HUES48 (cell line): ENCODE measurements at regions not wholly inside any gene's neighbourhood (a gene's known extent, or its start where the extent isn't known, plus 50 kb on each side); places are given as distances from the start of the nearest gene placed in this dataset.

Source experiments
- H3K27ac ChIP-seq: one replicate; pipeline ENCODE4 v1.7.0; 2013; ENCODE audit warnings: low read depth, low read length, inconsistent platforms
- H3K27me3 ChIP-seq: 2 replicates; pipeline ENCODE4 v1.6.1; 2013; ENCODE audit warnings: mild to moderate bottlenecking, low read length; ENCODE audit not compliant: control insufficient read depth, insufficient read depth
- H3K36me3 ChIP-seq: 2 replicates; pipeline ENCODE4 v1.6.1; 2013; ENCODE audit warnings: low read length; ENCODE audit not compliant: control insufficient read depth, insufficient read depth
- H3K4me1 ChIP-seq: 2 replicates; pipeline ENCODE4 v1.6.1; 2013; ENCODE audit warnings: mild to moderate bottlenecking, low read length; ENCODE audit not compliant: control insufficient read depth, insufficient read depth
- H3K4me3 ChIP-seq: 2 replicates; pipeline ENCODE4 v1.5.1; 2013; ENCODE audit warnings: mild to moderate bottlenecking, low read depth, low read length
- H3K9ac ChIP-seq: 2 replicates; pipeline ENCODE4 v1.6.1; 2013; ENCODE audit warnings: mild to moderate bottlenecking, low read depth, low read length, moderate library complexity
- H3K9me3 ChIP-seq: 2 replicates; pipeline ENCODE4 v1.6.1; 2013; ENCODE audit warnings: low read length; ENCODE audit not compliant: control insufficient read depth, insufficient read depth

- Histone ChIP-seq H3K36me3 (no peaks in the 10 kb centered on the region), H3K4me3 (no peak overlapping the region), H3K9ac (no peak overlapping the region), H3K4me1 (peaks cover 29% of the 10 kb centered on the region), H3K9me3 (no peaks in the 10 kb centered on the region), H3K27me3 (no peaks in the 10 kb centered on the region), H3K27ac (no peak overlapping the region)
Observed at GRCh38 chr5:90307782-90308181, 101.8 kb downstream of the CETN3 start.

- Histone ChIP-seq H3K9me3 (no peaks in the 10 kb centered on the region), H3K9ac (no peak overlapping the region), H3K27ac (no peak overlapping the region), H3K4me3 (no peak overlapping the region), H3K4me1 (peaks cover 29% of the 10 kb centered on the region), H3K36me3 (no peaks in the 10 kb centered on the region), H3K27me3 (no peaks in the 10 kb centered on the region)
Observed at GRCh38 chr5:90307322-90307721, 102.2 kb downstream of the CETN3 start.

GRCh38 chr5:90306613-90307012 is 102.9 kb downstream of the CETN3 start:
- Histone ChIP-seq H3K27me3 (no peaks in the 10 kb centered on the region), H3K9me3 (no peaks in the 10 kb centered on the region), H3K36me3 (no peaks in the 10 kb centered on the region), H3K4me1 (peaks cover 29% of the 10 kb centered on the region), H3K4me3 (no peak overlapping the region), H3K9ac (no peak overlapping the region), H3K27ac (no peak overlapping the region)

GRCh38 chr5:90305041-90305720 is 104.4 kb downstream of the CETN3 start:
- Histone ChIP-seq H3K9me3 (no peaks in the 10 kb centered on the region), H3K9ac (peak overlapping the region; percentile 20; the same call in 1 of the 2 replicates), H3K36me3 (no peaks in the 10 kb centered on the region), H3K27me3 (no peaks in the 10 kb centered on the region), H3K4me1 (peaks cover 29% of the 10 kb centered on the region), H3K4me3 (peak overlapping the region; percentile 48), H3K27ac (peak overlapping the region; percentile 79)

- Histone ChIP-seq H3K9ac (no peak overlapping the region), H3K27me3 (no peaks in the 10 kb centered on the region), H3K36me3 (no peaks in the 10 kb centered on the region), H3K4me3 (no peak overlapping the region), H3K27ac (no peak overlapping the region), H3K9me3 (no peaks in the 10 kb centered on the region), H3K4me1 (peaks cover 45% of the 10 kb centered on the region)
Observed at GRCh38 chr5:90301248-90301647, 108.3 kb downstream of the CETN3 start.

GRCh38 chr5:90297045-90297764 is 112.4 kb downstream of the CETN3 start:
- H3K9ac ChIP-seq, result no peak overlapping the region
- H3K27ac ChIP-seq, result peak overlapping the region; percentile 48
- no peak overlapping the region for H3K4me3 ChIP-seq
- no peaks in the 10 kb centered on the region for H3K9me3 ChIP-seq
- H3K4me1 ChIP-seq, result peaks cover 37% of the 10 kb centered on the region
- no peaks in the 10 kb centered on the region for H3K36me3 ChIP-seq
- H3K27me3 ChIP-seq, result no peaks in the 10 kb centered on the region

GRCh38 chr5:90294604-90295003 is 115.0 kb downstream of the CETN3 start:
- Histone ChIP-seq H3K27me3 (no peaks in the 10 kb centered on the region), H3K9ac (no peak overlapping the region), H3K27ac (no peak overlapping the region), H3K9me3 (no peaks in the 10 kb centered on the region), H3K4me1 (peaks cover 46% of the 10 kb centered on the region), H3K4me3 (no peak overlapping the region), H3K36me3 (no peaks in the 10 kb centered on the region)

- no peak overlapping the region for H3K9ac ChIP-seq
- no peak overlapping the region for H3K27ac ChIP-seq
- no peaks in the 10 kb centered on the region for H3K36me3 ChIP-seq
- H3K9me3 ChIP-seq, result no peaks in the 10 kb centered on the region
- H3K4me3 ChIP-seq, result no peak overlapping the region
- H3K27me3 ChIP-seq, result no peaks in the 10 kb centered on the region
- H3K4me1 ChIP-seq, result peaks cover 45% of the 10 kb centered on the region
Observed at GRCh38 chr5:90293931-90294330, 115.6 kb downstream of the CETN3 start.

GRCh38 chr5:90290648-90291047 is 118.9 kb downstream of the CETN3 start:
- H3K4me1 ChIP-seq, result peaks cover 19% of the 10 kb centered on the region
- no peak overlapping the region for H3K27ac ChIP-seq
- no peaks in the 10 kb centered on the region for H3K27me3 ChIP-seq
- H3K9ac ChIP-seq, result no peak overlapping the region
- no peaks in the 10 kb centered on the region for H3K9me3 ChIP-seq
- H3K4me3 ChIP-seq, result no peak overlapping the region
- H3K36me3 ChIP-seq, result no peaks in the 10 kb centered on the region

GRCh38 chr5:90289837-90290236 is 119.7 kb downstream of the CETN3 start:
- Histone ChIP-seq H3K36me3 (no peaks in the 10 kb centered on the region), H3K27ac (no peak overlapping the region), H3K4me3 (no peak overlapping the region), H3K27me3 (no peaks in the 10 kb centered on the region), H3K9ac (no peak overlapping the region), H3K9me3 (no peaks in the 10 kb centered on the region), H3K4me1 (peaks cover 16% of the 10 kb centered on the region)

- Histone ChIP-seq H3K27ac (no peak overlapping the region), H3K36me3 (no peaks in the 10 kb centered on the region), H3K27me3 (no peaks in the 10 kb centered on the region), H3K4me3 (no peak overlapping the region), H3K9ac (no peak overlapping the region), H3K9me3 (no peaks in the 10 kb centered on the region), H3K4me1 (peaks cover 9% of the 10 kb centered on the region; the same call in 1 of the 2 replicates)
Observed at GRCh38 chr5:90287036-90287435, 122.5 kb downstream of the CETN3 start.
